HG02610 (cell line): ENCODE measurements at regions not wholly inside any gene's neighbourhood (a gene's known extent, or its start where the extent isn't known, plus 50 kb on each side); places are given as distances from the start of the nearest gene placed in this dataset.
"Not testable (repeated sequence)": the region's sequence is repeated elsewhere in the genome, so short reads cannot be mapped to it uniquely, and the experiment has no call there.

ENCODE experiments used
- ATAC-seq: cut with Tn5 transposase; IDR thresholded peaks from one replicate; pipeline ENCODE4 v1.9.1; 2021; ENCODE audit warnings: mild to moderate bottlenecking, moderate library complexity; ENCODE audit not compliant: unreplicated experiment

- ATAC-seq: no peak
Measured at GRCh38 chr21:35394049-35394448, 344.9 kb upstream of the RUNX1 start.

GRCh38 chr21:35390013-35390776 lies 341.1 kb upstream of the RUNX1 start:
- no peak for ATAC-seq

DNA sequence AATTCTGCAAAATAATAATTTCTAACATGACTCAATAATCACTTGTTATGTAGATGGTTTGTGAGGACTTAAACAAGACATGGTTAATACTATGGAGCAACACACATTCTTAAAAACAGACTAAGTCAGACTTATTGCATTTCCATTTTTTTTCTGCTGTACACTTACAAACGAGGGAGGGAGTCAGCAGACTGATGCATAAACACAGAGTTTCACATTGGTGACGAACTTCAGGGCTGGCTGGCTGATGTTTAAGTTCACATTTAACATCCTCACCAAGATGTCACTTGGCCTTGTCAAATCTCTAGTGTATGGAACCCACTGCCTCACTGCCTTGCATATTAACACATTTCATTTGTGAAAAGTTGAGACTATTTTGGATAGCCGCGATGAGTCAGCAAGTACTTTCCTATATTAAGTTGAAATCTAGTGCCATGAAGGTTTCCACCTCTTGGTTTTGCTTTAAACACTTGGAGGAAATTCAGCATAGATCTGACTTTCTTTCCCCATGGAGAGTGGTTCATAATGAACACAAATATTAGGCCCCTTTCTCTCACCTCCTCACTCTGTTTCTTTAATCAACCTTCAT lies 337.5 kb upstream of the RUNX1 start:
- ATAC-seq: no peak

DNA sequence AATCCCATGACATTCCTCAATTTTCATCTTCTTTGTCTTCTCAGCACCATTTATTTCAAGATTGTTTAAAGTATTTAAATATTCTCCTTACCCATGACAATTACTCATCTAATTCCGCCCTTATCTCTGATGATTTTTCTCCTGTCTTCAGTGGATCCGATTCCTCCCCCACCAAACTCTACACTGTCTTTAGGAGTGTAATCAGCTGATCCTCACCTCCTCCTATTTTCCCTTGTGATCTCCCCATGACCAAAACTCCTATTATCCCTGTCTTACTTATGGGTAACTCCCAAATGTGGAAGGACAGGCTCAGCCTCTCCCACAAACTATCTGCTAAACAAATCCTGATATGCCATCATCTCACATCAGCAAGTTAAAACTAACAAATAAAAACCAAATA lies 335.3 kb upstream of the RUNX1 start:
- ATAC-seq: no peak

GRCh38 chr21:35382696-35383095 lies 333.6 kb upstream of the RUNX1 start:
- ATAC-seq: no peak

DNA sequence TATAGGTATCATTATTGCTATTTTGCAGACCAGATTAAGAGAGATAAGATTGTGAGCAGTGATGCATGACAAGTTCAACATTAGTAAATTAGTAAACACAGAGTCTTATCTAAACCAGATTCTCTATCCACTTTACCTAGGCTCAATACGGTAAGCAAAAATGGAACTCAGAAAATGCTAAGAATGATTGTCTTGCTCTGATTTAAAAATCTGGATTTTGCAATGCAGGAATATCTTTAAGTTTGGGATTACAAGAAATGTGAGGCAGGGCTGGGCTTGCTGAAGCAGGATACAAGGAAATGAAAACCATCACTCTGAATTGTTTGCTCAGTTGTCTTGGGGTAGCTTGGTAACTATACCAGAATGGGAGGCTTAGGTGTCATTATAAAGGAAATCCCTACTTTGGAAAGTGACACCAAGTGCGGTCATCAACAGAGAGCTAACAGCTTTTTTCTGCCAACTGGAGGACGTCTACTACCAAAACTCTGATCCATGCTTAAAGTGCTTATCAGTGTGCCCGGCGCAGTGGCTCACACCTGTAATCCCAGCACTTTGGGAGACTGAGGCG lies 332.7 kb upstream of the RUNX1 start:
- ATAC-seq: no peak

DNA sequence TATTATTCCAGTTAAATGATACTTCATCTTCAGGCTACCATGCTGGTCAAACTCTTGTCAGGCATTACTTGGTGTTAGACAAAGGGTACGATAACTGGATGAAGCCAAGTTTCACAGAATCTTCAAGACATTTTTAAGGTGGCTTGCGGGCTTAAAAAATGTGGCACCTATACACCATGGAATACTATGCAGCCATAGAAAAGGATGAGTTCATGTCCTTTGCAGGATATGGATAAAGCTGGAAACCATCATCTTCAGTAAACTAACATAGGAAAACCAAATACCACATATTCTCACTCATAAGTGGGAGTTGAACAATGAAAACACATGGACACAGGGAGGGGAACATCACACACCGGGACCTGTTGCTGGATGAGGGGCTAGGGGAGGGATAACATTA lies 331.2 kb upstream of the RUNX1 start:
- ATAC-seq: not testable (repeated sequence)

GRCh38 chr21:35378881-35379280 lies 329.8 kb upstream of the RUNX1 start:
- ATAC-seq: no peak

GRCh38 chr21:35377505-35378090 lies 328.5 kb upstream of the RUNX1 start:
- no peak for ATAC-seq

DNA sequence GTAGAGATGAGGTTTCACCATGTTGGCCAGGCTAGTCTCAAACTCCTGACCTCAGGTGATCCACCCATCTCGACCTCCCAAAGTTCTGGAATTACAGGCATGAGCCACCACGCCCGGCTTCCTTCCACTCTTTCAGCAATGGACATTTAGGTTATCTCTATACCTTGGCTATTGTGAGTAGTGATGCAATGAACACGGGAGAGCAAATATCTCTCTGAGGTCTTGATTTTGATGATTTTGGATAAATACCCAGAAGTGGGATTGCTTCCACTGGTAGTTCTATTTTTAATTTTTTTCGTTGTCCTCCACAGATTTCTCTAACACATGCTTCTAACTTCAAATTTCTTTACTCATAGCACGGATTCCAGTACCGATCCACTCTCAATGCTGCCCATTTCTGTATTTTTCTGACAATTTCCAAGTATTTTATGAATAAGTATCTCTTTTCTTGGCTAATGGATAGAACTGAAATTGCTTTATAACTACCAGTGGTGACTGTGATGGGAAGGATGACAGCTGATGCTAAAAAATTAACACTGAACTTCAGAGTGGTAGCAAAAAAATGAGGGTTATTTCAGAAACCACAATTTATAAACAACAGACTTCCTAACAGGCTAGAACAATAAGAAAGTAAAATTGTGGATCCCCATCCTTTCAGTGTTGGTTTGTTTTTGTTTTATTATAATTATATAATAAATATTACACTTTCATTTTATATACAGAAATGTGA lies 327.5 kb upstream of the RUNX1 start:
- no peak for ATAC-seq

GRCh38 chr21:35375115-35375514 lies 326.0 kb upstream of the RUNX1 start:
- ATAC-seq: no peak

DNA sequence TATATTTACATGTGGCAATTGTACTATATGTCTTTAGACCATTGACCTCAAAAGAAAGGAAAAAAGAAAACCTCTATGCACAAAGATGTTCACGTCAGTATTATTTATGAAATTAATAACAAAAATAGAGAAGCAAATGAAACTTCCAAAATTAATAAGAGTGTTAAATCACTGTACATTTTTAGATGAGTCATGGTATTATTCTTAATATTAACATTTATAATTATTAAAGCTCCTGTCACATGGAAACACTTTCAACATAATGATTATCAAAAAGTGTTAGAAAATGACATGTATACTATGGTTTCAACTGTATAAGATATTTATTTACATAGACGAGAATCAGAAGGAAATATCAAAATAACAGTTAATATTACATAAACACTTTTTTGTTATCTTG lies 324.9 kb upstream of the RUNX1 start:
- ATAC-seq: no peak

GRCh38 chr21:35372201-35372600 lies 323.1 kb upstream of the RUNX1 start:
- ATAC-seq: no peak

DNA sequence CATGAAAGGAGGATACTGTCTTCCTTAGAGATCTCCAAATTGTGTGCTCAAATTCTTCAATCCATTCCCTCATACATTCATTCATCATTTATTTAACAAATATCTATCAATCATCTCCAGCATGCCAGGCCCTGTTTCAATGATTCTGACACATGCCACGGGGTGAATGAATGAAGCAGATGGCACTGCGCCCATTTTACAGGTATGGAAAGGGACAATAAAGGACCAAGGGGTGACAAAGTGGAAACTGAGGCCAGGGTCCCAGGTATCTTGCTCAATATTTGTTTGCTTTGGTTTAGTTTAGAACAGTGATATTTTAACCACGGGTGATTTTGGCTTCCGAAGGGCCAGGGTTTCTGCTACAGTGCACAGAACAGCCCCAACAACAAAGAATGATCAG lies 321.6 kb upstream of the RUNX1 start:
- no peak for ATAC-seq

DNA sequence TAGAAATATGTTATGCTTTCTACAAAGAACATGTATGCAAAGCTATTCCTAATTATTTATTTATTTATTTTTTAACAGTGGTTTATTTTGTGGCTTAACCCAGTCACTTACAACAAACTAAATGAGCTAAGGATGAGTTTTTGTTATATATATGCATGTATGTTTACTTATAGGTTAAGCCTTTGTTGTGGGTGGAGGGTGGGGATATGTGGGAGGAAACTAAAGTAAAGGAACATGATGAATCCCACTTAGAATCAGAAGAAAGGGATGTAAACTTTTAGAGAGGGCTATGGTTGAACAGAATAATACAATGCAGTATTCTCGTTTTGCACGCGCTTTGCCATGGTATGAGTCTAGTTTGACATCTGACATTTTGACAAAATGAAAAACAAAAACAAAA lies 321.0 kb upstream of the RUNX1 start:
- no peak for ATAC-seq

GRCh38 chr21:35368326-35368725 lies 319.2 kb upstream of the RUNX1 start:
- ATAC-seq: no peak

DNA sequence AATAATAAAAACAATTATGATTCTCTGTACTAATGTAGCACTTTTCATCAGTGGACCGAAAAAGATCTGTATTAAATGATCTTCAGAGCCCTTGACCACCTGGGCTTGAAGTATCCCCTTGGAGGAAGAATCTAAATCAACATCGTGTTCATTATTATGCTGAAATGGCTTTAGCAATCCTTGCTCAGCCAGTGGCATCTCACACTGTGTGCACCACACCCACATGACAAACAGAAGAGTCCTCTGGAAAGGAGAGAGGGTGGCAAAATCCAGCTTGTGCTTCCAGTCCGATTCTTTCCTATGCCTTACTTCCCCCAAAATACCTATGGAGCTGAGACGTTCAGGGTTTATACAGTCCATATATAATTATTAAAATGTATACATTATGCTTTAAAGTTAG lies 318.5 kb upstream of the RUNX1 start:
- ATAC-seq: no peak

DNA sequence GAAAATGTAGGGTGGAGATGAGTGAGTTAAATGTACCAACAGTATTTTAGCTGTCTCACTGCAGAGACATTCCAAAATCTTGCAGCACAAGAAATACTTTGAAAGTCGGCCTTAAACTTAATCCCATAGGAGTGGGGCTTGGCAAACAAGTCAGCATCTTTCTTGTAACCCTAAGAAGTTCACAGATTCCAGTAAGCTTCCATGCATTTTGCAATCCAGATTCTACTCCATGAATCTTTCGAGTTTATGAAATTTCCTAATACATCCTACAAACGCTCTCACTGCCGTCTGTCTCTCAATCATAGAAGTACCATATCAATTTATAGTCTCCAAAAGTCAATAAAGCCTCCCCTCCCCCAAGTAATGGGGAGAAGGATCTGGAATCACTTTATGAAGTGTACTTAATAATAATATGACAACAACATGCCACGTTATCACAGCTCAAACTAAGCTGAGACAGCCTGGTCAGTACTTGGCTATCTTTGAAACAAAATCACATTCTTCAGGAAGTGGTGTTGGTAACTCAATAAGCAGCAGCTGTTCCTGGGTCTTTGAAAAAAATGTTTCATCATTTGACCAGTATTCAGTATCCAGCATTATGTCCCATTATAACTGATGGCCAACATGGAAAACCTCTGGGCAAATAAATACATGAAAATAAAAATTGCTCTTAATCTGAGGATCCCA lies 317.4 kb upstream of the RUNX1 start:
- ATAC-seq: no peak

DNA sequence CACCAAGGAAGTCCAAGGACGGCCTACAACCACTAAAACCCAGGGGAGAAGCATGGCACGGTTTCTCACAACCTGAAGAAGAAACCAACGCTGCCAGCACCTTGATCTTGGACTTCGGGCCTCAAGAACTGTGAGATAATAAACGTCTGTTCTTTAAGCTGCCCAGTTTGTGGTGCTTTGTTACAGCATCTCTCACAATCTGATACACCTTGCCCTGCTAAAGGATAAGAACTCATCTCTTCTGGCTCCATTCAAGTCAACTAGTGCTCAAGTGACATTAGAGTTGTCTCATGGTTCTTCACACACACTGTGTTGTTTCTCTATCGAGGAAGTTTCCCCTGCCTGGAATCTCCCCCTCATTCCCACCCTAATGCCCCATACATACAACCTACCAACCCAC lies 314.4 kb upstream of the RUNX1 start:
- ATAC-seq: no peak

- no peak for ATAC-seq
Measured at GRCh38 chr21:35361988-35362387, 312.9 kb upstream of the RUNX1 start.
